SU-DHL-6 (cell line): ENCODE measurements at regions not wholly inside any gene's neighbourhood (a gene's known extent, or its start where the extent isn't known, plus 50 kb on each side); places are given as distances from the start of the nearest gene placed in this dataset.
"Not testable (repeated sequence)": the region's sequence is repeated elsewhere in the genome, so short reads cannot be mapped to it uniquely, and the experiment has no call there.

Experiments used
- CTCF ChIP-seq: fragments of 200-600 bp; sonication (generic); IDR thresholded peaks from one replicate; pipeline ENCODE4 v1.5.1; 2017; ENCODE audit warnings: antibody characterized with exemption, mild to moderate bottlenecking, low read length, moderate library complexity; ENCODE audit not compliant: insufficient read depth, poor library complexity, severe bottlenecking
- EZH2phosphoT487 ChIP-seq: fragments of 200-600 bp; sonication (generic), shearing (Covaris generic); conservative IDR thresholded peaks from 2 replicates; pipeline ENCODE4 v1.6.1; 2018; ENCODE audit warnings: mild to moderate bottlenecking, antibody characterized with exemption, low read length, moderate library complexity, mixed read lengths

- TF ChIP-seq CTCF, EZH2phosphoT487: not testable (repeated sequence)
These were observed 744.2 kb upstream of the CDH18 start for GRCh38 chr5:20732223-20732622.
